ENCODE measurements at regions not wholly inside any gene's neighbourhood (a gene's known extent, or its start where the extent isn't known, plus 50 kb on each side); places are given as distances from the start of the nearest gene placed in this dataset.

DNA sequence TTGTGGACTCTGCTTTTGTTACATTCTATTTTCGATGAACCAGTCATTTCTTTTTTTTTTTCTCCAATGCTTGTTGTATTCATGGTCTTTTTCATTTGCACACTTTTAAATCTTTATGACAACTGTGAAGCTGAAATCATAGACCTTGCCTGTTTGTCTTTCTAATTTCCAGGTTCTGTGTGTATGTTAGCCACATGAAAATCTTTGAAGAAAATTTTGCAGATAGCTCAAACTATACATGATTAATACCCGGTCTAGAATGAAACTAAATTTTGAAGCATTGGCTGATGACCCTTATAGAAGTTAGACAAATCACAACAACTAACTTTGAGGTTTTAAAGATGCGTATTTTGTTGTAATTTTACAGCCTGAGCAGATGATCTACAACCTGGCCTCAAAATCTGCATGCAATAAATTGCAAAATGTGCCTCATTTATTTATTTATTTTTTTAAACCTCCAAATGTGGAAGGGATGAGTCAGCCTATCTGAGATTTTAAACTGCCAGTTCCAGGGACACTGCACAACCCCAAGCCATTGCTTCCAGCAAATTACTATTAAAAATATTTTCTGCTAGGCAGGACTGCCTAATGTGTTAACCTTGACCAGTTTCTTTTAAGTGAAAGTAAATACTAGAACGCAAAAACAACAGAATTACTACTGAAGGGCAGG is 96.3 kb upstream of the NAV3 start:
- TF ChIP-seq, protein P1, sequence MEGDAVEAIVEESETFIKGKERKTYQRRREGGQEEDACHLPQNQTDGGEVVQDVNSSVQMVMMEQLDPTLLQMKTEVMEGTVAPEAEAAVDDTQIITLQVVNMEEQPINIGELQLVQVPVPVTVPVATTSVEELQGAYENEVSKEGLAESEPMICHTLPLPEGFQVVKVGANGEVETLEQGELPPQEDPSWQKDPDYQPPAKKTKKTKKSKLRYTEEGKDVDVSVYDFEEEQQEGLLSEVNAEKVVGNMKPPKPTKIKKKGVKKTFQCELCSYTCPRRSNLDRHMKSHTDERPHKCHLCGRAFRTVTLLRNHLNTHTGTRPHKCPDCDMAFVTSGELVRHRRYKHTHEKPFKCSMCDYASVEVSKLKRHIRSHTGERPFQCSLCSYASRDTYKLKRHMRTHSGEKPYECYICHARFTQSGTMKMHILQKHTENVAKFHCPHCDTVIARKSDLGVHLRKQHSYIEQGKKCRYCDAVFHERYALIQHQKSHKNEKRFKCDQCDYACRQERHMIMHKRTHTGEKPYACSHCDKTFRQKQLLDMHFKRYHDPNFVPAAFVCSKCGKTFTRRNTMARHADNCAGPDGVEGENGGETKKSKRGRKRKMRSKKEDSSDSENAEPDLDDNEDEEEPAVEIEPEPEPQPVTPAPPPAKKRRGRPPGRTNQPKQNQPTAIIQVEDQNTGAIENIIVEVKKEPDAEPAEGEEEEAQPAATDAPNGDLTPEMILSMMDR (IDR thresholded peaks at IDR 0.05), result no peak
- no peak for TF ChIP-seq POLR2A (IDR thresholded peaks at IDR 0.05)
